ENCODE measurements at regions not wholly inside any gene's neighbourhood (a gene's known extent, or its start where the extent isn't known, plus 50 kb on each side); places are given as distances from the start of the nearest gene placed in this dataset.
"Not testable (repeated sequence)": the region's sequence is repeated elsewhere in the genome, so short reads cannot be mapped to it uniquely, and the experiment has no call there.

GRCh38 chr11:130526846-130527245 lies 78.4 kb downstream of the ADAMTS15 start:
- no peak for DNase-seq

- DNase-seq = no peak
Measured at GRCh38 chr11:130527636-130528297, 79.3 kb downstream of the ADAMTS15 start.

- DNase-seq = no peak
Measured at GRCh38 chr11:130528298-130529261, 80.1 kb downstream of the ADAMTS15 start.

- no peak for DNase-seq
Measured at GRCh38 chr11:130529366-130529765, 80.9 kb downstream of the ADAMTS15 start.

GRCh38 chr11:130531061-130531460 lies 82.6 kb downstream of the ADAMTS15 start:
- DNase-seq = no peak

- DNase-seq = no peak
Measured at GRCh38 chr11:130533113-130533798, 84.8 kb downstream of the ADAMTS15 start.

GRCh38 chr11:130533871-130534270 lies 85.4 kb downstream of the ADAMTS15 start:
- DNase-seq = no peak

- no peak for DNase-seq
Measured at GRCh38 chr11:130534551-130534950, 86.1 kb downstream of the ADAMTS15 start.

GRCh38 chr11:130535520-130535919 lies 87.1 kb downstream of the ADAMTS15 start:
- DNase-seq = no peak

- no peak for DNase-seq
Measured at GRCh38 chr11:130536106-130537040, 87.9 kb downstream of the ADAMTS15 start.

- DNase-seq = not testable (repeated sequence)
Measured at GRCh38 chr11:130539680-130540079, 91.2 kb downstream of the ADAMTS15 start.

GRCh38 chr11:130544266-130544665 lies 95.8 kb downstream of the ADAMTS15 start:
- no peak for DNase-seq

GRCh38 chr11:130545449-130546072 lies 97.1 kb downstream of the ADAMTS15 start:
- no peak for DNase-seq

GRCh38 chr11:130546438-130546837 lies 98.0 kb downstream of the ADAMTS15 start:
- DNase-seq = no peak

- no peak for DNase-seq
Measured at GRCh38 chr11:130546901-130547694, 98.7 kb downstream of the ADAMTS15 start.

GRCh38 chr11:130547761-130548490 lies 99.5 kb downstream of the ADAMTS15 start:
- DNase-seq = no peak

- DNase-seq = no peak
Measured at GRCh38 chr11:130548491-130548833, 100.0 kb downstream of the ADAMTS15 start.

- no peak for DNase-seq
Measured at GRCh38 chr11:130549393-130549999, 101.1 kb downstream of the ADAMTS15 start.

- DNase-seq = no peak
Measured at GRCh38 chr11:130550150-130550549, 101.7 kb downstream of the ADAMTS15 start.

GRCh38 chr11:130550984-130551383 lies 102.5 kb downstream of the ADAMTS15 start:
- no peak for DNase-seq

Measured in NCI-H2029 treated with DMSO at 0.1 percent for 48 hours (cell line).